HepG2 (cell line): ENCODE measurements at regions not wholly inside any gene's neighbourhood (a gene's known extent, or its start where the extent isn't known, plus 50 kb on each side); places are given as distances from the start of the nearest gene placed in this dataset.
A peak's percentile ranks its signal among the peaks of the same experiment; 100 is the strongest.

Experiments
- FOSL2 ChIP-seq: sonication (generic); formaldehyde crosslinking; IDR thresholded peaks from 2 replicates; pipeline ENCODE4 v1.4.0; 2020; ENCODE audit warnings: missing genetic modification reagents
- GABPB1 ChIP-seq: IDR thresholded peaks from 2 replicates; pipeline ENCODE4 v1.6.1; 2016; ENCODE audit warnings: mild to moderate bottlenecking, missing genetic modification reagents, moderate library complexity, missing compliant biosample characterization
- ISL2 ChIP-seq: sonication (generic); formaldehyde crosslinking; IDR thresholded peaks from 2 replicates; pipeline ENCODE4 v1.5.0; 2020; ENCODE audit warnings: missing genetic modification reagents
- MATR3 ChIP-seq: sonication (generic); formaldehyde crosslinking; IDR thresholded peaks from 2 replicates; pipeline ENCODE4 v1.4.0; 2020; ENCODE audit warnings: missing genetic modification reagents
- RAD21 ChIP-seq: fragments of 450-650 bp; formaldehyde crosslinking; IDR thresholded peaks from 2 replicates; pipeline ENCODE4 v1.5.0; 2020; ENCODE audit warnings: mild to moderate bottlenecking
- SALL2 ChIP-seq: sonication (generic); formaldehyde crosslinking; IDR thresholded peaks from 2 replicates; pipeline ENCODE4 v1.8.1; 2023; ENCODE audit warnings: mild to moderate bottlenecking, missing genetic modification reagents, inconsistent platforms
- SNRNP70 ChIP-seq: fragments of 200-400 bp; formaldehyde crosslinking; IDR thresholded peaks from 2 replicates; pipeline ENCODE4 v1.6.1; 2017; ENCODE audit warnings: mild to moderate bottlenecking, low read depth, low read length, moderate library complexity
- SRSF1 ChIP-seq: fragments of 200-400 bp; formaldehyde crosslinking; optimal IDR thresholded peaks from 2 replicates; pipeline ENCODE3; 2017; ENCODE audit warnings: mild to moderate bottlenecking, low read depth, low read length, moderate library complexity
- ZFP36L2 ChIP-seq: sonication (generic); formaldehyde crosslinking; IDR thresholded peaks from 2 replicates; pipeline ENCODE4 v1.4.0; 2020; ENCODE audit warnings: missing genetic modification reagents
- ZNF207 ChIP-seq: fragments of 450-650 bp; IDR thresholded peaks from 2 replicates; pipeline ENCODE4 v1.6.1; 2016; ENCODE audit warnings: antibody characterized with exemption, borderline replicate concordance
- ZNF326 ChIP-seq: sonication (generic); formaldehyde crosslinking; IDR thresholded peaks from 2 replicates; pipeline ENCODE4 v1.4.0; 2020; ENCODE audit warnings: missing genetic modification reagents, borderline replicate concordance
- ZNF343 ChIP-seq: sonication (generic); formaldehyde crosslinking; IDR thresholded peaks from 2 replicates; pipeline ENCODE4 v1.4.0; 2020; ENCODE audit warnings: mild to moderate bottlenecking, missing genetic modification reagents
- ZNF770 ChIP-seq: sonication (generic); formaldehyde crosslinking; IDR thresholded peaks from 2 replicates; pipeline ENCODE4 v1.5.0; 2020; ENCODE audit warnings: mild to moderate bottlenecking, missing genetic modification reagents
- ZNF772 ChIP-seq: sonication (generic); formaldehyde crosslinking; IDR thresholded peaks from 2 replicates; pipeline ENCODE4 v1.5.0; 2020; ENCODE audit warnings: mild to moderate bottlenecking, missing genetic modification reagents
- TF ChIP-seq, protein P1 (sequence below), 2 experiments: sonication (generic) in 1 of 2; formaldehyde crosslinking in 1 of 2; IDR thresholded peaks; 2 replicates each; pipeline versions ENCODE4 v1.4.0 to v1.6.1; 2018 to 2020; ENCODE audit warnings: missing genetic modification reagents in 2 of 2, borderline replicate concordance in 1 of 2, low read depth in 1 of 2, mild to moderate bottlenecking in 1 of 2, missing biosample characterization in 1 of 2
- TF ChIP-seq, protein P2 (sequence below), 2 experiments: IDR thresholded peaks; 2 replicates each; pipeline ENCODE4 v1.6.1; 2011 to 2012; ENCODE audit warnings: low read length in 2 of 2, borderline replicate concordance in 1 of 2, low read depth in 1 of 2, mild to moderate bottlenecking in 1 of 2, moderate library complexity in 1 of 2
- TF ChIP-seq, protein P3 (sequence below): IDR thresholded peaks from 2 replicates; pipeline ENCODE4 v1.6.1; 2012; ENCODE audit warnings: inconsistent platforms
- TF ChIP-seq, protein P4 (sequence below): sonication (generic); formaldehyde crosslinking; IDR thresholded peaks from 2 replicates; pipeline ENCODE4 v1.5.1; 2020; ENCODE audit warnings: mild to moderate bottlenecking, missing genetic modification reagents, moderate library complexity

GRCh38 chr1:209207701-209208286 is 375.7 kb upstream of the CAMK1G start (continued):
- no peak for TF ChIP-seq ZNF770
- TF ChIP-seq FOSL2, result 0 out of 2 replicates have a peak, but pooled peaks have one; percentile 14
- TF ChIP-seq, protein P1, sequence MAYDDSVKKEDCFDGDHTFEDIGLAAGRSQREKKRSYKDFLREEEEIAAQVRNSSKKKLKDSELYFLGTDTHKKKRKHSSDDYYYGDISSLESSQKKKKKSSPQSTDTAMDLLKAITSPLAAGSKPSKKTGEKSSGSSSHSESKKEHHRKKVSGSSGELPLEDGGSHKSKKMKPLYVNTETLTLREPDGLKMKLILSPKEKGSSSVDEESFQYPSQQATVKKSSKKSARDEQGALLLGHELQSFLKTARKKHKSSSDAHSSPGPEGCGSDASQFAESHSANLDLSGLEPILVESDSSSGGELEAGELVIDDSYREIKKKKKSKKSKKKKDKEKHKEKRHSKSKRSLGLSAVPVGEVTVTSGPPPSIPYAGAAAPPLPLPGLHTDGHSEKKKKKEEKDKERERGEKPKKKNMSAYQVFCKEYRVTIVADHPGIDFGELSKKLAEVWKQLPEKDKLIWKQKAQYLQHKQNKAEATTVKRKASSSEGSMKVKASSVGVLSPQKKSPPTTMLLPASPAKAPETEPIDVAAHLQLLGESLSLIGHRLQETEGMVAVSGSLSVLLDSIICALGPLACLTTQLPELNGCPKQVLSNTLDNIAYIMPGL (CRISPR knock-in tag; IDR thresholded peaks at IDR 0.05; ENCODE audit: borderline replicate concordance in 1 of 2, low read depth in 1 of 2), result 0 out of 4 replicates have a peak, but pooled peaks have one; percentile 31 to 32
- TF ChIP-seq ZNF326, result no peak
- no peak for TF ChIP-seq SRSF1
- TF ChIP-seq ZNF772, result no peak
- no peak for TF ChIP-seq SNRNP70
- no peak for TF ChIP-seq ZNF343
- TF ChIP-seq MATR3, result no peak
- TF ChIP-seq, protein P2, sequence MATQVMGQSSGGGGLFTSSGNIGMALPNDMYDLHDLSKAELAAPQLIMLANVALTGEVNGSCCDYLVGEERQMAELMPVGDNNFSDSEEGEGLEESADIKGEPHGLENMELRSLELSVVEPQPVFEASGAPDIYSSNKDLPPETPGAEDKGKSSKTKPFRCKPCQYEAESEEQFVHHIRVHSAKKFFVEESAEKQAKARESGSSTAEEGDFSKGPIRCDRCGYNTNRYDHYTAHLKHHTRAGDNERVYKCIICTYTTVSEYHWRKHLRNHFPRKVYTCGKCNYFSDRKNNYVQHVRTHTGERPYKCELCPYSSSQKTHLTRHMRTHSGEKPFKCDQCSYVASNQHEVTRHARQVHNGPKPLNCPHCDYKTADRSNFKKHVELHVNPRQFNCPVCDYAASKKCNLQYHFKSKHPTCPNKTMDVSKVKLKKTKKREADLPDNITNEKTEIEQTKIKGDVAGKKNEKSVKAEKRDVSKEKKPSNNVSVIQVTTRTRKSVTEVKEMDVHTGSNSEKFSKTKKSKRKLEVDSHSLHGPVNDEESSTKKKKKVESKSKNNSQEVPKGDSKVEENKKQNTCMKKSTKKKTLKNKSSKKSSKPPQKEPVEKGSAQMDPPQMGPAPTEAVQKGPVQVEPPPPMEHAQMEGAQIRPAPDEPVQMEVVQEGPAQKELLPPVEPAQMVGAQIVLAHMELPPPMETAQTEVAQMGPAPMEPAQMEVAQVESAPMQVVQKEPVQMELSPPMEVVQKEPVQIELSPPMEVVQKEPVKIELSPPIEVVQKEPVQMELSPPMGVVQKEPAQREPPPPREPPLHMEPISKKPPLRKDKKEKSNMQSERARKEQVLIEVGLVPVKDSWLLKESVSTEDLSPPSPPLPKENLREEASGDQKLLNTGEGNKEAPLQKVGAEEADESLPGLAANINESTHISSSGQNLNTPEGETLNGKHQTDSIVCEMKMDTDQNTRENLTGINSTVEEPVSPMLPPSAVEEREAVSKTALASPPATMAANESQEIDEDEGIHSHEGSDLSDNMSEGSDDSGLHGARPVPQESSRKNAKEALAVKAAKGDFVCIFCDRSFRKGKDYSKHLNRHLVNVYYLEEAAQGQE (IDR thresholded peaks at IDR 0.05; ENCODE audit: borderline replicate concordance in 1 of 2, low read depth in 1 of 2, low read length in 2 of 2), result no peak
- TF ChIP-seq, protein P3, sequence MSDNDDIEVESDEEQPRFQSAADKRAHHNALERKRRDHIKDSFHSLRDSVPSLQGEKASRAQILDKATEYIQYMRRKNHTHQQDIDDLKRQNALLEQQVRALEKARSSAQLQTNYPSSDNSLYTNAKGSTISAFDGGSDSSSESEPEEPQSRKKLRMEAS, result no peak
- TF ChIP-seq ZNF207, result no peak
- peak; percentile 48; the same call in 1 of the 2 replicates for TF ChIP-seq GABPB1
- TF ChIP-seq ZFP36L2, result no peak
- 0 out of 2 replicates have a peak, but pooled peaks have one; percentile 63 for TF ChIP-seq SALL2
- peak; percentile 69 for TF ChIP-seq RAD21 (CRISPR knock-in tag)
- TF ChIP-seq, protein P4, sequence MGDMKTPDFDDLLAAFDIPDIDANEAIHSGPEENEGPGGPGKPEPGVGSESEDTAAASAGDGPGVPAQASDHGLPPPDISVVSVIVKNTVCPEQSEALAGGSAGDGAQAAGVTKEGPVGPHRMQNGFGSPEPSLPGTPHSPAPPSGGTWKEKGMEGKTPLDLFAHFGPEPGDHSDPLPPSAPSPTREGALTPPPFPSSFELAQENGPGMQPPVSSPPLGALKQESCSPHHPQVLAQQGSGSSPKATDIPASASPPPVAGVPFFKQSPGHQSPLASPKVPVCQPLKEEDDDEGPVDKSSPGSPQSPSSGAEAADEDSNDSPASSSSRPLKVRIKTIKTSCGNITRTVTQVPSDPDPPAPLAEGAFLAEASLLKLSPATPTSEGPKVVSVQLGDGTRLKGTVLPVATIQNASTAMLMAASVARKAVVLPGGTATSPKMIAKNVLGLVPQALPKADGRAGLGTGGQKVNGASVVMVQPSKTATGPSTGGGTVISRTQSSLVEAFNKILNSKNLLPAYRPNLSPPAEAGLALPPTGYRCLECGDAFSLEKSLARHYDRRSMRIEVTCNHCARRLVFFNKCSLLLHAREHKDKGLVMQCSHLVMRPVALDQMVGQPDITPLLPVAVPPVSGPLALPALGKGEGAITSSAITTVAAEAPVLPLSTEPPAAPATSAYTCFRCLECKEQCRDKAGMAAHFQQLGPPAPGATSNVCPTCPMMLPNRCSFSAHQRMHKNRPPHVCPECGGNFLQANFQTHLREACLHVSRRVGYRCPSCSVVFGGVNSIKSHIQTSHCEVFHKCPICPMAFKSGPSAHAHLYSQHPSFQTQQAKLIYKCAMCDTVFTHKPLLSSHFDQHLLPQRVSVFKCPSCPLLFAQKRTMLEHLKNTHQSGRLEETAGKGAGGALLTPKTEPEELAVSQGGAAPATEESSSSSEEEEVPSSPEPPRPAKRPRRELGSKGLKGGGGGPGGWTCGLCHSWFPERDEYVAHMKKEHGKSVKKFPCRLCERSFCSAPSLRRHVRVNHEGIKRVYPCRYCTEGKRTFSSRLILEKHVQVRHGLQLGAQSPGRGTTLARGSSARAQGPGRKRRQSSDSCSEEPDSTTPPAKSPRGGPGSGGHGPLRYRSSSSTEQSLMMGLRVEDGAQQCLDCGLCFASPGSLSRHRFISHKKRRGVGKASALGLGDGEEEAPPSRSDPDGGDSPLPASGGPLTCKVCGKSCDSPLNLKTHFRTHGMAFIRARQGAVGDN (CRISPR knock-in tag), result peak; percentile 18; the same call in 1 of the 2 replicates
- no peak; the same call in 1 of the 2 replicates for TF ChIP-seq ISL2
